Activated CD4-positive, CD25-positive, alpha-beta regulatory T cell treated with anti-CD3 and anti-CD28 coated beads, Interleukin-2, amount 50 U/mL, for 72 hours (primary cell): ENCODE measurements at regions not wholly inside any gene's neighbourhood (a gene's known extent, or its start where the extent isn't known, plus 50 kb on each side); places are given as distances from the start of the nearest gene placed in this dataset.
"Not testable (repeated sequence)": the region's sequence is repeated elsewhere in the genome, so short reads cannot be mapped to it uniquely, and the experiment has no call there.

Experiments used
- DNase-seq: peaks from one replicate; pipeline ENCODE4 v3.0.0; 2021

- no peak for DNase-seq
These were observed 152.9 kb downstream of the TM2D1 start for GRCh38 chr1:61572046-61572445.

DNA sequence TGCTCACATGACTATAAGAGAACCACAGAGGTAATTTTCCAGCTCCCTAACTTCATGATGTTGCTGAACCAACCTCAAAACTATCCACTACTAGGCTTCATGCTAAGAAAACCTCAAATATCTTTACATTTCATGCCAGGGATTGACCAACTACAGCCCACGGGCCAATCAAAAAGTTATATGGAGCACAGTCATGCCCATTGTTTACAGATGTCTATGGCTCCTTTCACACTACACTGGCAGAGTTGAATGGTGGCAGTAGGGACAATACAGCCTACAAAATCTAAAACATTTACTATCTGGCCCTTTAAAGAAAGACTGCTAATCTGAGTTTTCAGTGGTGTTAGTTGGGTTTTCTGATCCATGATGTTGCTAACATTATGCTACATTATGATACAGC, 154.8 kb downstream of the TM2D1 start:
- no peak for DNase-seq

DNA sequence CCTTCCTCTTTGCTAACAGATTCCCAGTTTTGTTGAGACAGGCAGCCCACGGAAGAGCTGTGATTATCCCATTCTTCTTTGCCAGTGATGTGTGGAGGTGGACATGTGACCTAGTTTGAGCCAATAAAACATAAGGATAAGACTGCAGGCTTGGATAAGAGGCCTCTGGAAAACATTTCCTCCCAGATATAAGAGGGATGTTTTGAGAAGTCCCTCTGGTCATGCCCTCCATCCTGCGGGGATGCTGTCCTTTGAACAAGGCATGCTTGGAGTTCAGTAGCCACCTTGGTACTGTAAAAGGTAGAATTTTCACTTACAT, 155.7 kb downstream of the TM2D1 start:
- no peak for DNase-seq

GRCh38 chr1:61568460-61569302, 156.3 kb downstream of the TM2D1 start:
- no peak for DNase-seq

- no peak for DNase-seq
These were observed 158.8 kb downstream of the TM2D1 start for GRCh38 chr1:61566177-61566576.

- DNase-seq, result no peak
These were observed 161.3 kb downstream of the TM2D1 start for GRCh38 chr1:61563611-61564010.

DNA sequence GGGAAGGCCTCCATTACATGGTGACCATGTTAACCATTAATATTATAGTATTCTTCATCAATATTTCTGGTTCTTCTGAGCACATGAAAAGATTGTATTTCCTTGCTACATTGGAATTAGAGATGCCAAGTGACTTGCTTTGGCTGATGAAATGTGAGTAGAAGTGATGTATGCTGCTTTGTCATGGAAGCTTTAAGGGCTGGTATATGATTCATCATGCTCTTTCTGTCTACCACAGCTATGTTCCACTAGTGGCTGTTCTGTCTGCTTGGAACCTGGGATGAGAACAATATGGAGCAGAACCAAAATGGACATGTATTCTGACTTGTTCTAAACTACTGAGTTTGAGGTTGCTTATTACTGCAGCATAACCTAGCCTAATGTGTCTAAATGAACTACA, 163.3 kb downstream of the TM2D1 start:
- DNase-seq, result no peak

- DNase-seq, result no peak
These were observed 164.6 kb downstream of the TM2D1 start for GRCh38 chr1:61560385-61560784.

DNA sequence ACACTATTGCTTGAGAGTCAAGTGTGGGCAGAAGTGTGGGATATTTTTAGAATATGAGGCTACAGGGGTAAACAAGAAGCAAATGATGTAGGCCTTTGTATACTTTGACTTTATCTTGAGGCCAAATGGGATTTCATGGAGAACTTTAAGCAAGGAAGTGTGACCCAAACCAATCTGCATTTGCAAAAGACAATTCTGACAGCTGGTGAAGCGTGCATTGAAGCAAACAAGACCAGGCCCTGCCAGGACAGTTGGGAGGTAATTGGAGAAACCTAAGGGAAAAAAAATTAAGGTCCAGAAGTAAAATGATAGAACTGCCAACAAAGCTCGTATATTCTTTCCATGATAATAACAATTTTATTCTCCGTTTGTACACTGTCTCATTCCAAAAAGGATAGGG, 168.3 kb downstream of the TM2D1 start:
- DNase-seq, result no peak

DNA sequence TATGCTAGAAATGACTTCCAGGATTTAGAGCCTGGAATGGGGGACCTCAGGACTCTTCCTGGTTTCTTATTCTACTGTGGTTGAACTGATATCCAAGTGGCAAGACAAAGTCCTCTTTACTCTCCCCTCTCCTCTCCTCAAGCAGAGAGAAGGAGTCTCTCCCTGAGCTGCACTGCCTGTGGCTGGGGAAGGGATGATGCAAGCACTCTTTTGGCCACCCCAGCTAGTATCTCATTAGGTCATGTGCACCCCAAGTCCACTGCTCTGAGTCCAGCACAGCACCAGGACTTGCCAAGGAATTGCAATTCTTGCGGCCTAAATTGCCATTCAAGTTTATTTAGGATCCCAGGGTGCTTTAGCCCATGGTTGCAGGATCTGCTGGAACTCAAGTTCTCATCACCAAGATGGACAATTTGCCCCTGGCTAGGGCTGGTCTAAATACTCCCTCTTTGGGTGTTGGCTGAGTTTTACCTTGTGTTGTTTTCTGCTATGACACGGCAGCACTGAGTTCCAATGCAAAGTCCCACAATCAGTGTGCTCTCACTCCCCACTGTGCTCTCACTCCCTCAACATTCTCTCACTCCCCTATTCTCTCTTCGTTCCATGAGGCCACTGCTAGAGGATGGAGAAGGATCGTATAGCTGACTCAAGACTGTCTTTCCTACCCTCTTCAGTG, 172.2 kb downstream of the TM2D1 start:
- no peak for DNase-seq

DNA sequence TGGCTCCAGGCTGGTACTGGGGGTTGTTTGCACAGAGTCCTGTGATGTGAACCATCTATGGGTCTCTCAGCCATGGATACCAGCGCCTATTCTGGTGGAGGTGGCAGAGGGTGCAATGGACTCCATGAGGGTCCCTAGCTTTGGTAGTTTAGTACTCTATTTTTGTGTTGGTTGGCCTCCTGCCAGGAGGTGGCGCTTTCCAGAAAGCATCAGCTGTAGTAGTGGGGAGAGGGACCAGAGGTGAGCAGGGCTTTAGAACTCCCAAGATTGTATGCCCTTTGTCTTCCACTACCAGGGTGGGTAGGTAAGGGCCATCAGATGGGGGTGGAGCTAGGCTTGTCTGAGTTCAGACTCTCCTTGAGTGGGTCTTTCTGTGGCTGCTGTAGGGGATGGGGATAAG, 177.6 kb downstream of the TM2D1 start:
- DNase-seq, result not testable (repeated sequence)

DNA sequence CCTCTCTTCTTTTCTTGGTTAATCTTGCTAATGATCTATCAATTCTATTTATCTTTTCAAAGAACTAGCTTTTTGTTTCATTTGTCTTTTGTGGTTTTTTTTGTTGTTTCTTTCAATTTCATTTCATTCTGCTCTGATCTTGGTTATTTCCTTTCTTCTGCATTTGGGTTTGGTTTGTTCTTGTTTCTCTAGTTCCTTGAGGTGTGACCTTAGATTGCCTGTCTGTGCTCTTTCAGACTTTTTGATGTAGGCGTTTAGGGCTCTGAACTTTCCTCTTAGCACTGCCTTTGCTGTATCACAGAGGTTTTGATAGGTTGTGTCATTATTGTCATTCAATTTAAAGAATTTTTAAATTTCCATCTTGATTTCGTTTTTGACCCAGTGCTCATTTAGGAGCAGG, 180.1 kb downstream of the TM2D1 start:
- not testable (repeated sequence) for DNase-seq

- DNase-seq, result not testable (repeated sequence)
These were observed 181.4 kb downstream of the TM2D1 start for GRCh38 chr1:61543498-61543897.

DNA sequence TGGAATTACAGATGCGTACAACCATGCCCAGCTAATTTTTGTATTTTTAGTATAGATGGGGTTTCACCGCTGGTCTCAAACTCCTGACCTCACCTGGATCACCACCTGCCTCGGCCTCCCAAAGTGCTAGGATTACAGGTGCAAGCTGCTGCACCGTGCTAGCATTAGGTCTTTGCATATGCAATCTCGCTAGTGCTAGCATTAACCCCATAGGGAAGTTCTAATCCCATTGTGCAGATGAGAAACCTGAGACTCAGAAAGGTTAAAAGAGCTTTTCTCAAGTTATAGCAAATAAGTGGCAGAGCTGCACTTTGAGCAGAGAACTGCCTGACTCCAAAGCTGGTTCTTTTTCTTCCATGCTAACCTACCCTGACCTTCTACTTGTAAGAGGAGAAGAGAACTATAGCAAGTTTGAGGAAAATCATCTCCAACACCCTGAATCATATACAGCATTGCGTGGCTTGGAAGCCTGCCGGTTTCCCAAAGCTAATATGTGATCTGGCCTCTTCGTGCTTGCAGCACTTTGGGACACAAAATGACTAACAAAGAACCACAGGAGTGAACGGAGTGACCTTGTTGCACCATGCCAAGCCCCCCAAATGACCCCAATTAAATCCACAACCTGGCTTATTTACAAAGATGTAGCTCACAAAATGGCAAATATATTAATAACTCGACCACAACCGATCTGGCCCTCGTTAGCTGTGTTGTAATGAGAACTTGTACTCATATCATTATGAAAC, 185.1 kb downstream of the TM2D1 start:
- no peak for DNase-seq

GRCh38 chr1:61538228-61538627, 186.7 kb downstream of the TM2D1 start:
- no peak for DNase-seq

- DNase-seq, result no peak
These were observed 188.5 kb downstream of the TM2D1 start for GRCh38 chr1:61536174-61537108.

- no peak for DNase-seq
These were observed 190.1 kb downstream of the TM2D1 start for GRCh38 chr1:61534847-61535246.

DNA sequence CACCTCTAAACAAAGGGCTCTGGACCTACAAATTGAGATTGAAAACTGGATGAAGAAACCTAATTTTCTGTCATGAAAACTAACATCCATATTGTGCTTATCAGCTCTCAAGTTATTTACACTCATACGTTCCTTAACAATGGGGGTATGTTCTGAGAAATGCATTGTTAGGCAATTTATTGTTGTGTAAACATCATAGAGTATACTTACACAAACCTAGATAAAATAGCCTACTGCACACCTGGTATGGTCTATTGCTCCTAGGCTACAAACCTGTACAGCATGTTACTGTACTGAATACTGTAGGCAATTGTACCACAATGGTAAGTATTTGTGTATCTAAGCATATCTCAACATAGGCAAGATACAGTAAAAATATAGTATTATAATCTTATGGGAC, 191.4 kb downstream of the TM2D1 start:
- no peak for DNase-seq

DNA sequence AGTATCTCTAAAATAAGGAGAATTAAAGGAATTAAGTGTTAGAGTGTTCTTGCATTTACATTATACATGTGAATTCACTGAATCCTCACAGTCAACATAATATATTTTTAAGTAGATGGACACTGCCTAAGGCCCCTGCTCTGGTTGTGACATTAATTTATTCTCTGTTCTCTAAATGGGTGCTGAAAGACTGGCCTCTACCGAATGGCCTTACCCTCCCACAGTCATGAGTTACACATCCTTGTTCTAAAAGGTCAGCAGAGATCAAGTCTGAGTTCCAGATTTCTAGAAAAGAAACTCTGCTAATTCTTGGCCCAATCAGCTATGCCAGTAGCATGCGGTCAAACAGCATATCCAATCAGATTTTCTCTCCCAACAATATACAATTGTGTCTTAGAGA, 193.2 kb downstream of the TM2D1 start:
- no peak for DNase-seq

DNA sequence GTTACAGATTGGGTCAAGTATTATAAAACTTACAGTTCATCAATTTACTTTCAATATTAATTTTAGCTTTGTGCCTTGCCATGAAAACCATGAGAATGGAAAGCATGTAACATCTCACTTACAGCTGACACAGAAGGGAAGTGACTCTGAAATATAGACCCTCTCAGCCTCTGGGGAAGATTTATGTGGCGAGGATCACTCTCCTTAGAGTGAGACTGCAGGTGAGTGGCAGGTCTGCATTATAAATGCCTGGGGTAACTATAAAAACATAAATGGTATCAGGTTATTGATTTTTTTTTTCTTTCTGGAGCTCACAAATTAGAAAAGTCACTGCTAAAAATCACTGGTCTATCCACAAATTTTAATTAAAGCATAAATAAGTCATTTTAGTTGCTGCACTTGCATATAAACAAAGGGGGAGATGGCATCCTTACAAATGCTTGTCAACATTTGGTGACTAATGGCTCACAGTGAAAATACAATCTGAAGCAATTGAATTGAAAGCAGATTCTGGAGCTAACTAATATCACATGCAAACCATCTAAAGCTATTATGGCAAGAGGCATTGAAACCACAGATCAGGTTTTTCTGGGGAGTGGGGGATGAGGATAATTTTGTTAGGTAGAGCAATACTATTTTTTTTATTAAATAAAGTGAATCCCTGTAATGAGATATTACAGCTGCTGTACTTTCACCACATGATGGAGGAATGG, 200.9 kb downstream of the TM2D1 start:
- DNase-seq, result no peak

DNA sequence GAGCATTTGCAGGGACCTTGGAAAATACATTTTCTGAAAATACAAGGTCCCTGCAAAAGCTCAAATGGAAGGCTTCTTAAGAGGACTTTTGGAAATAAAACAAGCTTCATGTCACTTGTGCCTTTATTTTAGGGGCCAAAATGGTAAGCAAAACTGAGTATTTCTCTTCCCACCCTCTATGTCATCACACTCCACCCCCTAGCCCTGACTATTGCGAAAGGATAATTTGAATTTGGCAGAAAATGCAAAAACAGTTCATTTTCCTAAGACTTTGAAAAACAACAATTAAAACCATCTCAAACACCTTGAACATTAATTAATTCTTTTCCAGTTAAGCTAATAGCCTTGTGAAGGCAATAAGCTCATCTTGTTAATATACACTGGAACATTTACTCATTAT, 201.7 kb downstream of the TM2D1 start:
- no peak for DNase-seq

DNA sequence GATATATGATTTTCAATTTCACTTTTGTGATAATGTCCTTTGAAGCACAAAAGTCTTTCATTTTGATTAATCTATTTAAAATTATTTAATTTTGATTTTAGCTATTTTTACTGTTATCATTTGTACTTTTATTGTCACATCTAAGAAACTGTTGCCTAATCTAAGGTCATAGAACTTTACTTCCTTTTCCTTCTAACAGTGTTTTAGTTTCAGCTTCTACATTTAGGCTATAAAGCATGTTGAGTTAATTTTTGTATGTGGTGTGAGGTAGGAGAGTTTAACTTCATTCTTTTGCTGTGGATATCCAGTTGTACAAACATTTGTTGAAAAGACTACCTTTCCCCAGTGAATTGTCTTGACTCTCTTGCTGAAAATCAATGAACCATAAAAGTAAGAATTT, 204.5 kb downstream of the TM2D1 start:
- DNase-seq, result no peak
